IMR-90 (cell line): ENCODE measurements at regions not wholly inside any gene's neighbourhood (a gene's known extent, or its start where the extent isn't known, plus 50 kb on each side); places are given as distances from the start of the nearest gene placed in this dataset.

ENCODE experiments used
- ATAC-seq: fragments of 200-7000 bp; cut with Tn5 transposase; 2 replicates; pipeline ENCODE4 v1.9.1; 2020; ENCODE audit warnings: low read depth, mild to moderate bottlenecking, moderate library complexity
- BruUV-seq: library from RNA; stranded (reverse); fragments of 400-500 nt; replicated peaks from 2 replicates; lab custom pipeline; 2021; lab: Mats Ljungman, UMichigan
- CTCF ChIA-PET: fragments of 300-600 bp; formaldehyde crosslinking; extraction: SDS; loops from one replicate; lab custom pipeline; 2021; ENCODE audit warnings: antibody characterized with exemption; lab: Yijun Ruan, JAX
- POLR2A ChIA-PET: fragments of 300-600 bp; sonication (Branson Sonifier 250); formaldehyde crosslinking; loops from one replicate; lab custom pipeline; 2022; ENCODE audit warnings: antibody characterized with exemption; ENCODE audit not compliant: unreplicated experiment; lab: Charles Lee
- DNase-seq: peaks from one replicate; pipeline ENCODE4 v3.0.0; 2013
- H2AFZ ChIP-seq: replicated peaks from 2 replicates; pipeline ENCODE3; 2013; ENCODE audit warnings: low read length, mild to moderate bottlenecking; ENCODE audit not compliant: poor library complexity
- H2AK5ac ChIP-seq: 2 replicates; pipeline ENCODE4 v1.6.1; 2013; ENCODE audit warnings: low read depth, low read length, inconsistent platforms
- H2AK9ac ChIP-seq: replicated peaks from 2 replicates; pipeline ENCODE3; 2013; ENCODE audit warnings: mild to moderate bottlenecking, low read depth, low read length, moderate library complexity; ENCODE audit not compliant: poor library complexity
- H2BK120ac ChIP-seq: 2 replicates; pipeline ENCODE4 v1.6.1; 2013; ENCODE audit warnings: low read depth, low read length, inconsistent platforms
- H2BK15ac ChIP-seq: 3 replicates; pipeline ENCODE4 v1.6.1; 2013; ENCODE audit warnings: low read depth, low read length, inconsistent platforms
- H2BK20ac ChIP-seq: 2 replicates; pipeline ENCODE4 v1.6.1; 2013; ENCODE audit warnings: low read depth, mild to moderate bottlenecking, inconsistent platforms, low read length, moderate library complexity
- H2BK5ac ChIP-seq: 2 replicates; pipeline ENCODE4 v1.6.1; 2013; ENCODE audit warnings: mild to moderate bottlenecking, low read depth, low read length, inconsistent platforms; ENCODE audit not compliant: poor library complexity, severe bottlenecking
- H3K14ac ChIP-seq: replicated peaks from 2 replicates; pipeline ENCODE4 v1.6.1; 2013; ENCODE audit warnings: low read depth, low read length, inconsistent platforms
- H3K18ac ChIP-seq: 2 replicates; pipeline ENCODE4 v1.6.1; 2013; ENCODE audit warnings: low read depth, low read length, control low read depth
- H3K23ac ChIP-seq: 2 replicates; pipeline ENCODE4 v1.6.1; 2013; ENCODE audit warnings: low read depth, low read length, inconsistent platforms
- H3K27ac ChIP-seq: 2 replicates; pipeline ENCODE4 v1.5.1; 2013; ENCODE audit warnings: mild to moderate bottlenecking, control low read depth, low read length; ENCODE audit not compliant: insufficient read depth
- H3K27me3 ChIP-seq: 2 replicates; pipeline ENCODE4 v1.6.1; 2013; ENCODE audit warnings: low read length; ENCODE audit not compliant: control insufficient read depth, insufficient read depth
- H3K36me3 ChIP-seq: 2 replicates; pipeline ENCODE4 v1.6.1; 2013; ENCODE audit warnings: low read length, mixed read lengths; ENCODE audit not compliant: control insufficient read depth, insufficient read depth
- H3K4ac ChIP-seq: 2 replicates; pipeline ENCODE4 v1.6.1; 2013; ENCODE audit warnings: low read depth, low read length, inconsistent platforms
- H3K4me1 ChIP-seq: 2 replicates; pipeline ENCODE4 v1.6.1; 2013; ENCODE audit warnings: low read length, mixed read lengths; ENCODE audit not compliant: control insufficient read depth, insufficient read depth
- H3K4me2 ChIP-seq: 2 replicates; pipeline ENCODE4 v1.6.1; 2013; ENCODE audit warnings: low read depth, mild to moderate bottlenecking, control low read depth, low read length, moderate library complexity
- H3K4me3 ChIP-seq: 2 replicates; pipeline ENCODE4 v1.5.1; 2013; ENCODE audit warnings: low read depth, mild to moderate bottlenecking, control low read depth, low read length, moderate library complexity; ENCODE audit not compliant: insufficient read depth
- H3K56ac ChIP-seq: 2 replicates; pipeline ENCODE4 v1.6.1; 2013; ENCODE audit warnings: low read length, inconsistent platforms; ENCODE audit not compliant: insufficient read depth; ENCODE audit errors: extremely low read depth
- H3K79me1 ChIP-seq, 2 experiments: 2 replicates each; pipeline ENCODE4 v1.6.1; 2013; ENCODE audit warnings: low read length in 2 of 2, inconsistent platforms in 1 of 2, low read depth in 1 of 2
- H3K9ac ChIP-seq: 2 replicates; pipeline ENCODE4 v1.6.1; 2013; ENCODE audit warnings: low read depth, low read length, control low read depth
- H3K9me1 ChIP-seq: 2 replicates; pipeline ENCODE4 v1.6.1; 2013; ENCODE audit warnings: low read length, inconsistent platforms; ENCODE audit not compliant: insufficient read depth
- H3K9me3 ChIP-seq: 2 replicates; pipeline ENCODE4 v1.6.1; 2013; ENCODE audit warnings: low read length; ENCODE audit not compliant: control insufficient read depth, insufficient read depth
- H4K20me1 ChIP-seq: 2 replicates; pipeline ENCODE4 v1.6.1; 2013; ENCODE audit warnings: low read length, inconsistent platforms; ENCODE audit not compliant: insufficient read depth
- H4K5ac ChIP-seq: 2 replicates; pipeline ENCODE4 v1.6.1; 2013; ENCODE audit warnings: mild to moderate bottlenecking, low read depth, low read length, control low read depth
- H4K8ac ChIP-seq, 2 experiments: 2 replicates each; pipeline ENCODE4 v1.6.1; 2013; ENCODE audit warnings: low read depth in 2 of 2, low read length in 2 of 2, control low read depth in 1 of 2, inconsistent platforms in 1 of 2
- H4K91ac ChIP-seq: 2 replicates; pipeline ENCODE4 v1.6.1; 2013; ENCODE audit warnings: low read depth, low read length, inconsistent platforms; ENCODE audit not compliant: insufficient read depth
- BHLHE40 ChIP-seq: fragments of 150-350 bp; IDR thresholded peaks from 2 replicates; pipeline ENCODE4 v1.6.1; 2016; ENCODE audit warnings: mild to moderate bottlenecking, low read depth, low read length
- CEBPB ChIP-seq: IDR thresholded peaks from 2 replicates; pipeline ENCODE4 v1.6.1; 2012; ENCODE audit warnings: low read depth, low read length, improper control_type of control experiment
- CHD1 ChIP-seq: IDR thresholded peaks from 2 replicates; pipeline ENCODE4 v1.6.1; 2012; ENCODE audit warnings: low read depth, low read length, improper control_type of control experiment
- ELK1 ChIP-seq: fragments of 150-350 bp; IDR thresholded peaks from 2 replicates; pipeline ENCODE4 v1.6.1; 2016; ENCODE audit warnings: low read depth, mild to moderate bottlenecking, low read length, moderate library complexity, borderline replicate concordance
- FOS ChIP-seq: fragments of 150-350 bp; IDR thresholded peaks from 2 replicates; pipeline ENCODE4 v1.6.1; 2016; ENCODE audit warnings: low read depth, low read length
- MAFK ChIP-seq: IDR thresholded peaks from 2 replicates; pipeline ENCODE4 v1.6.1; 2012; ENCODE audit warnings: low read depth, low read length, improper control_type of control experiment
- MAZ ChIP-seq: IDR thresholded peaks from 2 replicates; pipeline ENCODE4 v1.6.1; 2012; ENCODE audit warnings: low read depth, mild to moderate bottlenecking, low read length, improper control_type of control experiment, moderate library complexity, borderline replicate concordance
- MXI1 ChIP-seq: IDR thresholded peaks from 2 replicates; pipeline ENCODE4 v1.6.1; 2012; ENCODE audit warnings: low read depth, mild to moderate bottlenecking, low read length, moderate library complexity, borderline replicate concordance
- NFE2L2 ChIP-seq: fragments of 150-350 bp; IDR thresholded peaks from 2 replicates; pipeline ENCODE4 v1.6.1; 2016; ENCODE audit warnings: low read depth, mild to moderate bottlenecking, low read length
- POLR2A ChIP-seq: IDR thresholded peaks from 2 replicates; pipeline ENCODE4 v1.6.1; 2012; ENCODE audit warnings: mild to moderate bottlenecking, low read depth, low read length
- RAD21 ChIP-seq: IDR thresholded peaks from 2 replicates; pipeline ENCODE4 v1.6.1; 2012; ENCODE audit warnings: low read length, improper control_type of control experiment
- RCOR1 ChIP-seq: IDR thresholded peaks from 2 replicates; pipeline ENCODE4 v1.6.1; 2012; ENCODE audit warnings: mild to moderate bottlenecking, low read length, improper control_type of control experiment; ENCODE audit not compliant: insufficient replicate concordance
- RFX5 ChIP-seq: IDR thresholded peaks from 2 replicates; pipeline ENCODE4 v1.8.0; 2012; ENCODE audit warnings: low read depth, mild to moderate bottlenecking, low read length, moderate library complexity
- SMC3 ChIP-seq: fragments of 150-350 bp; IDR thresholded peaks from 2 replicates; pipeline ENCODE4 v1.6.1; 2016; ENCODE audit warnings: low read depth, mild to moderate bottlenecking, antibody characterized with exemption, low read length, moderate library complexity
- WGBS, 2 experiments: methylation state at CpG; one replicate each; pipeline versions ENCODE4 v1.1.5 to v1.1.7; 2013; ENCODE audit warnings: missing lambda C conversion rate in 2 of 2; ENCODE audit not compliant: insufficient read length in 1 of 2; ENCODE audit errors: extremely low coverage in 2 of 2; 5-methylcytosine and 5-hydroxymethylcytosine counted together
- dilution Hi-C: fragments of 300-500 bp; cut with HindIII; formaldehyde crosslinking; loops from one replicate; pipeline ENCODE4 v1.14.3; 2018; ENCODE audit warnings: low sequenced_read_pairs; ENCODE audit not compliant: unreplicated experiment
- in situ Hi-C: fragments of 300-500 bp; cut with MboI; formaldehyde crosslinking; loops from 3 replicates; pipeline ENCODE4 v1.14.3; 2019; ENCODE audit warnings: low sequenced_read_pairs, inconsistent platforms, mixed read lengths
- intact Hi-C: fragments of 100-400 bp; cut with micrococcal nuclease; formaldehyde crosslinking; loops from 2 replicates; pipeline ENCODE4 v1.10.0; 2022
- TF ChIP-seq, protein P1 (sequence below): conservative IDR thresholded peaks from 2 replicates; pipeline ENCODE4 v1.5.1; 2012; ENCODE audit warnings: mild to moderate bottlenecking, low read depth, low read length, improper control_type of control experiment
- TF ChIP-seq, protein P2 (sequence below): fragments of 150-350 bp; IDR thresholded peaks from 2 replicates; pipeline ENCODE4 v1.6.1; 2017; ENCODE audit warnings: mild to moderate bottlenecking, antibody characterized with exemption, low read length, low read depth

- intact Hi-C loops (no loop called here), in situ Hi-C loops (no loop called here), dilution Hi-C loops (no loop called here)
- H3K4me2 ChIP-seq: no peak overlapping the region
- H3K36me3 ChIP-seq: no peaks in the 10 kb centered on the region
- H3K56ac ChIP-seq: no peak overlapping the region
- no peaks in the 10 kb centered on the region for H3K27me3 ChIP-seq
- no peak overlapping the region for H3K9ac ChIP-seq
- WGBS, 2 experiments: 55% methylated on average over 6 of the region's 25 CpGs; no CpG with 5 or more reads in 1 of the 2 experiments
- peaks cover 12% of the 10 kb centered on the region for H3K9me3 ChIP-seq
- H2AFZ ChIP-seq: no peak overlapping the region
- no peak overlapping the region for H2BK120ac ChIP-seq
- H3K4me3 ChIP-seq: no peak overlapping the region
- no TSS peak for BruUV-seq
- H4K5ac ChIP-seq: no peak overlapping the region
- no peaks in the 10 kb centered on the region for H3K79me1 ChIP-seq
- ChIA-PET CTCF (no interaction called here), POLR2A (no interaction called here)
- no peak for DNase-seq
- no peak overlapping the region for H2BK15ac ChIP-seq
- no peak for ATAC-seq
- no peak overlapping the region for H2AK5ac ChIP-seq
- no peak overlapping the region for H3K27ac ChIP-seq
- no peak overlapping the region for H3K18ac ChIP-seq
- H4K8ac ChIP-seq: no peak overlapping the region
- no peak overlapping the region for H2BK20ac ChIP-seq
- H3K23ac ChIP-seq: no peak overlapping the region
- H2BK5ac ChIP-seq: no peak overlapping the region
- no peak overlapping the region for H2AK9ac ChIP-seq
- no peaks in the 10 kb centered on the region for H3K4me1 ChIP-seq
- no peaks in the 10 kb centered on the region for H3K9me1 ChIP-seq
- no peak overlapping the region for H4K91ac ChIP-seq
- no peak overlapping the region for H3K4ac ChIP-seq
- H3K14ac ChIP-seq: no peak overlapping the region
- no peak for TF ChIP-seq RFX5
- TF ChIP-seq RAD21: no peak
- no peak for TF ChIP-seq ELK1
- TF ChIP-seq RCOR1: no peak
- no peak for TF ChIP-seq CHD1
- TF ChIP-seq SMC3: no peak
- no peak for TF ChIP-seq POLR2A
- TF ChIP-seq, protein P1, sequence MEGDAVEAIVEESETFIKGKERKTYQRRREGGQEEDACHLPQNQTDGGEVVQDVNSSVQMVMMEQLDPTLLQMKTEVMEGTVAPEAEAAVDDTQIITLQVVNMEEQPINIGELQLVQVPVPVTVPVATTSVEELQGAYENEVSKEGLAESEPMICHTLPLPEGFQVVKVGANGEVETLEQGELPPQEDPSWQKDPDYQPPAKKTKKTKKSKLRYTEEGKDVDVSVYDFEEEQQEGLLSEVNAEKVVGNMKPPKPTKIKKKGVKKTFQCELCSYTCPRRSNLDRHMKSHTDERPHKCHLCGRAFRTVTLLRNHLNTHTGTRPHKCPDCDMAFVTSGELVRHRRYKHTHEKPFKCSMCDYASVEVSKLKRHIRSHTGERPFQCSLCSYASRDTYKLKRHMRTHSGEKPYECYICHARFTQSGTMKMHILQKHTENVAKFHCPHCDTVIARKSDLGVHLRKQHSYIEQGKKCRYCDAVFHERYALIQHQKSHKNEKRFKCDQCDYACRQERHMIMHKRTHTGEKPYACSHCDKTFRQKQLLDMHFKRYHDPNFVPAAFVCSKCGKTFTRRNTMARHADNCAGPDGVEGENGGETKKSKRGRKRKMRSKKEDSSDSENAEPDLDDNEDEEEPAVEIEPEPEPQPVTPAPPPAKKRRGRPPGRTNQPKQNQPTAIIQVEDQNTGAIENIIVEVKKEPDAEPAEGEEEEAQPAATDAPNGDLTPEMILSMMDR: no peak
- no peak for TF ChIP-seq MXI1
- TF ChIP-seq MAFK: no peak
- TF ChIP-seq FOS: no peak
- no peak for TF ChIP-seq MAZ
- no peak for TF ChIP-seq BHLHE40
- TF ChIP-seq CEBPB: no peak
- no peak for TF ChIP-seq NFE2L2
- TF ChIP-seq, protein P2, sequence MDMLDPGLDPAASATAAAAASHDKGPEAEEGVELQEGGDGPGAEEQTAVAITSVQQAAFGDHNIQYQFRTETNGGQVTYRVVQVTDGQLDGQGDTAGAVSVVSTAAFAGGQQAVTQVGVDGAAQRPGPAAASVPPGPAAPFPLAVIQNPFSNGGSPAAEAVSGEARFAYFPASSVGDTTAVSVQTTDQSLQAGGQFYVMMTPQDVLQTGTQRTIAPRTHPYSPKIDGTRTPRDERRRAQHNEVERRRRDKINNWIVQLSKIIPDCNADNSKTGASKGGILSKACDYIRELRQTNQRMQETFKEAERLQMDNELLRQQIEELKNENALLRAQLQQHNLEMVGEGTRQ: no peak
- no peaks in the 10 kb centered on the region for H4K20me1 ChIP-seq
Observed at GRCh38 chr5:101505891-101506570, 602.9 kb upstream of the ST8SIA4 start.
